HG03108 (cell line): ENCODE measurements at regions not wholly inside any gene's neighbourhood (a gene's known extent, or its start where the extent isn't known, plus 50 kb on each side); places are given as distances from the start of the nearest gene placed in this dataset.
"Not testable (repeated sequence)": the region's sequence is repeated elsewhere in the genome, so short reads cannot be mapped to it uniquely, and the experiment has no call there.

Experiments
- ATAC-seq: cut with Tn5 transposase; IDR thresholded peaks from one replicate; pipeline ENCODE4 v1.9.1; 2021; ENCODE audit warnings: moderate library complexity; ENCODE audit not compliant: unreplicated experiment

- no peak for ATAC-seq
Measured at GRCh38 chr7:115793958-115794702, 236.4 kb downstream of the TFEC start.

- ATAC-seq: no peak
Measured at GRCh38 chr7:115789901-115790300, 240.7 kb downstream of the TFEC start.

- ATAC-seq: not testable (repeated sequence)
Measured at GRCh38 chr7:115789473-115789872, 241.1 kb downstream of the TFEC start.

GRCh38 chr7:115782696-115783490 lies 247.7 kb downstream of the TFEC start:
- no peak for ATAC-seq

GRCh38 chr7:115779561-115779960 lies 251.0 kb downstream of the TFEC start:
- no peak for ATAC-seq

- ATAC-seq: no peak
Measured at GRCh38 chr7:115775981-115776380, 254.6 kb downstream of the TFEC start.

- no peak for ATAC-seq
Measured at GRCh38 chr7:115763347-115763746, 267.2 kb downstream of the TFEC start.

GRCh38 chr7:115758025-115758424 lies 272.5 kb downstream of the TFEC start:
- no peak for ATAC-seq

- no peak for ATAC-seq
Measured at GRCh38 chr7:115754226-115754625, 276.3 kb downstream of the TFEC start.

GRCh38 chr7:115749924-115750323 lies 280.6 kb downstream of the TFEC start:
- ATAC-seq: no peak

GRCh38 chr7:115748123-115748738 lies 282.3 kb downstream of the TFEC start:
- ATAC-seq: no peak

- no peak for ATAC-seq
Measured at GRCh38 chr7:115747174-115747573, 283.4 kb downstream of the TFEC start.

GRCh38 chr7:115740043-115740442 lies 290.5 kb downstream of the TFEC start:
- no peak for ATAC-seq

- ATAC-seq: no peak
Measured at GRCh38 chr7:115734641-115735040, 295.9 kb downstream of the TFEC start.

GRCh38 chr7:115731796-115732471 lies 298.6 kb downstream of the TFEC start:
- ATAC-seq: no peak

- no peak for ATAC-seq
Measured at GRCh38 chr7:115728518-115728917, 302.0 kb downstream of the TFEC start.

GRCh38 chr7:115724400-115725056 lies 306.0 kb downstream of the TFEC start:
- ATAC-seq: no peak

GRCh38 chr7:115722302-115722977 lies 308.1 kb downstream of the TFEC start:
- no peak for ATAC-seq

- no peak for ATAC-seq
Measured at GRCh38 chr7:115721293-115722217, 309.0 kb downstream of the TFEC start.
